ENCODE measurements at regions not wholly inside any gene's neighbourhood (a gene's known extent, or its start where the extent isn't known, plus 50 kb on each side); places are given as distances from the start of the nearest gene placed in this dataset.

- peaks cover 9% of the 10 kb centered on the region for H3K9me3 Mint-ChIP-seq
- peaks cover 23% of the 10 kb centered on the region for H3K27me3 Mint-ChIP-seq (ENCODE audit: low read depth)
- H3K4me1 Mint-ChIP-seq (ENCODE audit: low read depth), result no peaks in the 10 kb centered on the region
- DNase-seq, result no peak
- H3K4me3 Mint-ChIP-seq, result no peak overlapping the region
- ATAC-seq, result no peak
- H3K36me3 Mint-ChIP-seq (ENCODE audit: insufficient read depth), result peaks cover 4% of the 10 kb centered on the region
Measured at GRCh38 chr11:45436118-45436517, 150.0 kb upstream of the SYT13 start.

- no peak overlapping the region for H3K4me3 Mint-ChIP-seq
- DNase-seq (no peak), ATAC-seq (no peak)
- peaks cover 19% of the 10 kb centered on the region for H3K27me3 Mint-ChIP-seq (ENCODE audit: low read depth)
- H3K4me1 Mint-ChIP-seq (ENCODE audit: low read depth), result no peaks in the 10 kb centered on the region
- peaks cover 9% of the 10 kb centered on the region for H3K9me3 Mint-ChIP-seq
- H3K36me3 Mint-ChIP-seq (ENCODE audit: insufficient read depth), result peaks cover 4% of the 10 kb centered on the region
Measured at GRCh38 chr11:45435706-45436105, 149.6 kb upstream of the SYT13 start.

GRCh38 chr11:45432910-45433309, 146.8 kb upstream of the SYT13 start:
- Mint-ChIP-seq H3K9me3 (no peaks in the 10 kb centered on the region), H3K4me1 (ENCODE audit: low read depth) (no peaks in the 10 kb centered on the region), H3K27me3 (ENCODE audit: low read depth) (peaks cover 21% of the 10 kb centered on the region), H3K4me3 (no peak overlapping the region), H3K36me3 (ENCODE audit: insufficient read depth) (no peaks in the 10 kb centered on the region)
- no peak for DNase-seq
- ATAC-seq, result no peak

- ATAC-seq, result no peak
- peaks cover 27% of the 10 kb centered on the region for H3K27me3 Mint-ChIP-seq (ENCODE audit: low read depth)
- no peak for DNase-seq
- no peak overlapping the region for H3K4me3 Mint-ChIP-seq
- no peaks in the 10 kb centered on the region for H3K36me3 Mint-ChIP-seq (ENCODE audit: insufficient read depth)
- no peaks in the 10 kb centered on the region for H3K9me3 Mint-ChIP-seq
- no peaks in the 10 kb centered on the region for H3K4me1 Mint-ChIP-seq (ENCODE audit: low read depth)
Measured at GRCh38 chr11:45432100-45432499, 146.0 kb upstream of the SYT13 start.

GRCh38 chr11:45431046-45432018, 145.2 kb upstream of the SYT13 start:
- Mint-ChIP-seq H3K36me3 (ENCODE audit: insufficient read depth) (no peaks in the 10 kb centered on the region), H3K27me3 (ENCODE audit: low read depth) (peaks cover 30% of the 10 kb centered on the region), H3K4me1 (ENCODE audit: low read depth) (no peaks in the 10 kb centered on the region), H3K4me3 (no peak overlapping the region), H3K9me3 (no peaks in the 10 kb centered on the region)
- ATAC-seq (no peak), DNase-seq (no peak)

- ATAC-seq (no peak), DNase-seq (no peak)
- H3K9me3 Mint-ChIP-seq, result no peaks in the 10 kb centered on the region
- no peaks in the 10 kb centered on the region for H3K36me3 Mint-ChIP-seq (ENCODE audit: insufficient read depth)
- peaks cover 32% of the 10 kb centered on the region for H3K27me3 Mint-ChIP-seq (ENCODE audit: low read depth)
- no peak overlapping the region for H3K4me3 Mint-ChIP-seq
- no peaks in the 10 kb centered on the region for H3K4me1 Mint-ChIP-seq (ENCODE audit: low read depth)
Measured at GRCh38 chr11:45430361-45430760, 144.2 kb upstream of the SYT13 start.

GRCh38 chr11:45429719-45430118, 143.6 kb upstream of the SYT13 start:
- Mint-ChIP-seq H3K4me1 (ENCODE audit: low read depth) (no peaks in the 10 kb centered on the region), H3K36me3 (ENCODE audit: insufficient read depth) (no peaks in the 10 kb centered on the region), H3K27me3 (ENCODE audit: low read depth) (peaks cover 29% of the 10 kb centered on the region), H3K4me3 (no peak overlapping the region), H3K9me3 (no peaks in the 10 kb centered on the region)
- ATAC-seq (no peak), DNase-seq (no peak)

GRCh38 chr11:45428541-45429230, 142.5 kb upstream of the SYT13 start:
- no peak overlapping the region for H3K4me3 Mint-ChIP-seq
- H3K9me3 Mint-ChIP-seq, result no peaks in the 10 kb centered on the region
- no peaks in the 10 kb centered on the region for H3K4me1 Mint-ChIP-seq (ENCODE audit: low read depth)
- ATAC-seq, result no peak
- no peaks in the 10 kb centered on the region for H3K36me3 Mint-ChIP-seq (ENCODE audit: insufficient read depth)
- peaks cover 30% of the 10 kb centered on the region for H3K27me3 Mint-ChIP-seq (ENCODE audit: low read depth)
- DNase-seq, result no peak

- Mint-ChIP-seq H3K27me3 (ENCODE audit: low read depth) (peaks cover 35% of the 10 kb centered on the region), H3K36me3 (ENCODE audit: insufficient read depth) (no peaks in the 10 kb centered on the region), H3K4me1 (ENCODE audit: low read depth) (no peaks in the 10 kb centered on the region), H3K9me3 (no peaks in the 10 kb centered on the region), H3K4me3 (no peak overlapping the region)
- DNase-seq, result no peak
- ATAC-seq, result no peak
Measured at GRCh38 chr11:45428116-45428515, 142.0 kb upstream of the SYT13 start.

- DNase-seq, result no peak
- no peak overlapping the region for H3K4me3 Mint-ChIP-seq
- H3K27me3 Mint-ChIP-seq (ENCODE audit: low read depth), result peaks cover 33% of the 10 kb centered on the region
- no peaks in the 10 kb centered on the region for H3K9me3 Mint-ChIP-seq
- ATAC-seq, result no peak
- H3K4me1 Mint-ChIP-seq (ENCODE audit: low read depth), result no peaks in the 10 kb centered on the region
- no peaks in the 10 kb centered on the region for H3K36me3 Mint-ChIP-seq (ENCODE audit: insufficient read depth)
Measured at GRCh38 chr11:45424411-45425180, 138.5 kb upstream of the SYT13 start.

GRCh38 chr11:45423475-45424120, 137.5 kb upstream of the SYT13 start:
- DNase-seq (no peak), ATAC-seq (no peak)
- Mint-ChIP-seq H3K4me3 (no peak overlapping the region), H3K27me3 (ENCODE audit: low read depth) (peaks cover 29% of the 10 kb centered on the region), H3K4me1 (ENCODE audit: low read depth) (no peaks in the 10 kb centered on the region), H3K36me3 (ENCODE audit: insufficient read depth) (no peaks in the 10 kb centered on the region), H3K9me3 (no peaks in the 10 kb centered on the region)

- Mint-ChIP-seq H3K27me3 (ENCODE audit: low read depth) (peaks cover 32% of the 10 kb centered on the region), H3K36me3 (ENCODE audit: insufficient read depth) (no peaks in the 10 kb centered on the region), H3K9me3 (no peaks in the 10 kb centered on the region), H3K4me3 (no peak overlapping the region), H3K4me1 (ENCODE audit: low read depth) (no peaks in the 10 kb centered on the region)
- ATAC-seq, result no peak
- no peak for DNase-seq
Measured at GRCh38 chr11:45423036-45423435, 136.9 kb upstream of the SYT13 start.

- Mint-ChIP-seq H3K9me3 (no peaks in the 10 kb centered on the region), H3K4me1 (ENCODE audit: low read depth) (no peaks in the 10 kb centered on the region), H3K36me3 (ENCODE audit: insufficient read depth) (no peaks in the 10 kb centered on the region), H3K4me3 (no peak overlapping the region), H3K27me3 (ENCODE audit: low read depth) (peaks cover 36% of the 10 kb centered on the region)
- ATAC-seq (no peak), DNase-seq (no peak)
Measured at GRCh38 chr11:45414088-45414487, 127.9 kb upstream of the SYT13 start.

Data from activated T-cell treated with anti-CD3 and anti-CD28 coated beads, Interleukin-2, amount 50 U/mL, for 4 hours (primary cell).